ENCODE measurements at regions not wholly inside any gene's neighbourhood (a gene's known extent, or its start where the extent isn't known, plus 50 kb on each side); places are given as distances from the start of the nearest gene placed in this dataset.

- TF ChIP-seq CTCF (IDR thresholded peaks at IDR 0.05) (no peak), POLR2A (IDR thresholded peaks at IDR 0.05) (no peak), EP300 (IDR thresholded peaks at IDR 0.05) (no peak)
Observed at GRCh38 chr11:109490953-109491635, 69.1 kb downstream of the C11orf87 start.
